Choroid plexus epithelial cell (primary cell): ENCODE measurements at regions not wholly inside any gene's neighbourhood (a gene's known extent, or its start where the extent isn't known, plus 50 kb on each side); places are given as distances from the start of the nearest gene placed in this dataset.

ENCODE experiments used
- DNase-seq: peaks from one replicate; pipeline ENCODE4 v3.0.0-alpha.2; 2010; ENCODE audit warnings: low read depth
- H3K4me3 ChIP-seq: 2 replicates; pipeline ENCODE4 v1.5.1; 2011; ENCODE audit warnings: low read depth, mild to moderate bottlenecking, control low read depth, low read length, moderate library complexity
- CTCF ChIP-seq: conservative IDR thresholded peaks from 2 replicates; pipeline ENCODE4 v1.5.1; 2011; ENCODE audit warnings: low read depth, mild to moderate bottlenecking, control low read depth, inconsistent platforms, low read length, moderate library complexity

- DNase-seq = no peak
- H3K4me3 ChIP-seq = no peak overlapping the region
- TF ChIP-seq CTCF = no peak
Measured at GRCh38 chr3:73883497-73883896, 258.8 kb upstream of the PDZRN3 start.

GRCh38 chr3:73874606-73875369, 250.0 kb upstream of the PDZRN3 start:
- no peak for DNase-seq
- no peak for TF ChIP-seq CTCF
- no peak overlapping the region for H3K4me3 ChIP-seq

- TF ChIP-seq CTCF = no peak
- no peak overlapping the region for H3K4me3 ChIP-seq
- no peak for DNase-seq
Measured at GRCh38 chr3:73874161-73874560, 249.4 kb upstream of the PDZRN3 start.

- peak; percentile 64 for TF ChIP-seq CTCF
- no peak overlapping the region for H3K4me3 ChIP-seq
- peak; percentile 67 for DNase-seq
Measured at GRCh38 chr3:73868688-73869315, 244.1 kb upstream of the PDZRN3 start.

- no peak overlapping the region for H3K4me3 ChIP-seq
- no peak for TF ChIP-seq CTCF
- no peak for DNase-seq
Measured at GRCh38 chr3:73867524-73867923, 242.8 kb upstream of the PDZRN3 start.

GRCh38 chr3:73866846-73867245, 242.1 kb upstream of the PDZRN3 start:
- peak; percentile 19 for DNase-seq
- no peak for TF ChIP-seq CTCF
- H3K4me3 ChIP-seq = no peak overlapping the region
